ENCODE measurements at regions not wholly inside any gene's neighbourhood (a gene's known extent, or its start where the extent isn't known, plus 50 kb on each side); places are given as distances from the start of the nearest gene placed in this dataset.

- no peak for DNase-seq
- Histone ChIP-seq H3K27ac (no peak overlapping the region), H3K4me1 (no peaks in the 10 kb centered on the region), H3K4me3 (no peak overlapping the region), H3K27me3 (no peaks in the 10 kb centered on the region), H3K36me3 (no peaks in the 10 kb centered on the region), H3K9me3 (no peaks in the 10 kb centered on the region)
- intact Hi-C loops (cut with DNase I; ENCODE audit: low total_unique reads), result no loop called here
- no peak for TF ChIP-seq POLR2A (IDR thresholded peaks at IDR 0.05)
- no peak for TF ChIP-seq CTCF (IDR thresholded peaks at IDR 0.05)
Observed at GRCh38 chr2:185144159-185144919, 546.0 kb downstream of the ZNF804A start.

- no peaks in the 10 kb centered on the region for H3K36me3 ChIP-seq
Observed at GRCh38 chr2:185145316-185146121, 547.2 kb downstream of the ZNF804A start.

GRCh38 chr2:185147361-185147760 is 549.0 kb downstream of the ZNF804A start:
- H3K27me3 ChIP-seq, result no peaks in the 10 kb centered on the region
- no peaks in the 10 kb centered on the region for H3K4me1 ChIP-seq
- no peak overlapping the region for H3K27ac ChIP-seq
- H3K9me3 ChIP-seq, result no peaks in the 10 kb centered on the region
- DNase-seq, result no peak
- no peaks in the 10 kb centered on the region for H3K36me3 ChIP-seq
- H3K4me3 ChIP-seq, result no peak overlapping the region
- intact Hi-C loops (cut with DNase I; ENCODE audit: low total_unique reads), result no loop called here
- TF ChIP-seq POLR2A (IDR thresholded peaks at IDR 0.05) (no peak), CTCF (IDR thresholded peaks at IDR 0.05) (no peak)

More at GRCh38 chr2:185145316-185146121, 547.2 kb downstream of the ZNF804A start:
- Histone ChIP-seq H3K27ac (no peak overlapping the region), H3K4me1 (no peaks in the 10 kb centered on the region), H3K9me3 (no peaks in the 10 kb centered on the region), H3K27me3 (no peaks in the 10 kb centered on the region), H3K4me3 (no peak overlapping the region)
- intact Hi-C loops (cut with DNase I; ENCODE audit: low total_unique reads), result no loop called here
- TF ChIP-seq POLR2A (IDR thresholded peaks at IDR 0.05), result no peak
- TF ChIP-seq CTCF (IDR thresholded peaks at IDR 0.05), result no peak
- DNase-seq, result no peak

- DNase-seq, result no peak
- intact Hi-C loops (cut with DNase I; ENCODE audit: low total_unique reads), result no loop called here
Observed at GRCh38 chr2:185152186-185152585, 553.9 kb downstream of the ZNF804A start.

More at GRCh38 chr2:185152186-185152585, 553.9 kb downstream of the ZNF804A start:
- no peaks in the 10 kb centered on the region for H3K27me3 ChIP-seq
- no peaks in the 10 kb centered on the region for H3K4me1 ChIP-seq
- H3K36me3 ChIP-seq, result no peaks in the 10 kb centered on the region
- no peak overlapping the region for H3K27ac ChIP-seq
- TF ChIP-seq CTCF (IDR thresholded peaks at IDR 0.05) (no peak), POLR2A (IDR thresholded peaks at IDR 0.05) (no peak)
- no peaks in the 10 kb centered on the region for H3K9me3 ChIP-seq
- no peak overlapping the region for H3K4me3 ChIP-seq

All from uterus (tissue), 3 donors.